GM12873 (cell line): ENCODE measurements at regions not wholly inside any gene's neighbourhood (a gene's known extent, or its start where the extent isn't known, plus 50 kb on each side); places are given as distances from the start of the nearest gene placed in this dataset.

Source experiments
- CTCF ChIP-seq: IDR thresholded peaks from 2 replicates; pipeline ENCODE4 v1.5.1; 2012; ENCODE audit warnings: low read depth, mild to moderate bottlenecking, moderate library complexity, low read length, control low read depth; ENCODE audit not compliant: insufficient read depth; ENCODE audit errors: missing control alignments

- TF ChIP-seq CTCF = no peak
These were observed 135.8 kb downstream of the RAMP3 start for GRCh38 chr7:45293295-45293942.

GRCh38 chr7:45294559-45294958 lies 137.0 kb downstream of the RAMP3 start:
- TF ChIP-seq CTCF = no peak

- no peak for TF ChIP-seq CTCF
These were observed 137.6 kb downstream of the RAMP3 start for GRCh38 chr7:45295222-45295621.

- TF ChIP-seq CTCF = no peak
These were observed 139.2 kb downstream of the RAMP3 start for GRCh38 chr7:45296748-45297147.

GRCh38 chr7:45306752-45307305 lies 149.2 kb downstream of the RAMP3 start:
- no peak for TF ChIP-seq CTCF

- TF ChIP-seq CTCF = no peak
These were observed 154.0 kb downstream of the RAMP3 start for GRCh38 chr7:45311597-45311996.

- no peak for TF ChIP-seq CTCF
These were observed 167.2 kb downstream of the RAMP3 start for GRCh38 chr7:45324683-45325237.
